ENCODE measurements at regions not wholly inside any gene's neighbourhood (a gene's known extent, or its start where the extent isn't known, plus 50 kb on each side); places are given as distances from the start of the nearest gene placed in this dataset.

DNA sequence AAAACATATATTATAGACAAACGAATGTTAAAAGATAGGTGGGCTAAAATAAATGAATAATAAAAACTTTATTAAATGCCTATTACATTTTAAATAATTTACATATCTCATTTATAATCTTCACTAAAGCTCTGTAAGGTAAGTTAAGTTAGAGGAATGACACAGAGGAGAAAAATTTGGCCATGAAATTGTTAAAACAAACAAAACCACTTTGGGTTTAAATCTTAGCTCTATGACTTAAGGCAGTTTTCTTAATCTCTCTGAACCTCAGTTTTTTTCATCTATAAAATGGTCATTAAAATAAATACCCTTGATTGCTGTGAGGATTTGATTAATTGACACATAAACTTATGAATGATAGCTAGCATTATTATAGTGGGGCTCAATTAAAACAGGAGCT lies 404.8 kb upstream of the ATP11B start:
- Histone ChIP-seq H3K36me3 (ENCODE audit: insufficient read depth, low read length) (peaks cover 72% of the 10 kb centered on the region), H3K4me3 (ENCODE audit: low read depth, low read length, poor library complexity, severe bottlenecking) (no peak overlapping the region), H3K9me3 (ENCODE audit: low read length) (peaks cover 34% of the 10 kb centered on the region), H3K79me2 (ENCODE audit: insufficient read depth, low read depth, low read length) (peaks cover 39% of the 10 kb centered on the region), H3K4me2 (ENCODE audit: low read length) (no peak overlapping the region), H2AFZ (ENCODE audit: low read length) (no peak overlapping the region), H4K20me1 (ENCODE audit: insufficient read depth, low read length) (no peaks in the 10 kb centered on the region), H3K27ac (ENCODE audit: low read depth, low read length, poor library complexity, severe bottlenecking) (no peak overlapping the region), H3K4me1 (ENCODE audit: insufficient read depth, low read length, poor library complexity, severe bottlenecking) (peaks cover 39% of the 10 kb centered on the region), H3K9me2 (ENCODE audit: insufficient read depth, low read length) (no peaks in the 10 kb centered on the region)
- intact Hi-C loops (cut with micrococcal nuclease; ENCODE audit: unreplicated experiment): no loop called here
- ChIA-PET POLR2A (interaction anchor here (0.5 to 2.1 kb wide), 14 partner anchors 12 to 98 kb away, joined by 3 to 10 read pairs (median 4); no protein-coding TSS in a partner anchor), CTCF (ENCODE audit: unreplicated experiment) (interaction anchor here (0.6 to 1.2 kb wide), 3 partner anchors 9 to 101 kb away, joined by 3 to 7 read pairs (median 4); no protein-coding TSS in a partner anchor)
- TF ChIP-seq, protein P1, sequence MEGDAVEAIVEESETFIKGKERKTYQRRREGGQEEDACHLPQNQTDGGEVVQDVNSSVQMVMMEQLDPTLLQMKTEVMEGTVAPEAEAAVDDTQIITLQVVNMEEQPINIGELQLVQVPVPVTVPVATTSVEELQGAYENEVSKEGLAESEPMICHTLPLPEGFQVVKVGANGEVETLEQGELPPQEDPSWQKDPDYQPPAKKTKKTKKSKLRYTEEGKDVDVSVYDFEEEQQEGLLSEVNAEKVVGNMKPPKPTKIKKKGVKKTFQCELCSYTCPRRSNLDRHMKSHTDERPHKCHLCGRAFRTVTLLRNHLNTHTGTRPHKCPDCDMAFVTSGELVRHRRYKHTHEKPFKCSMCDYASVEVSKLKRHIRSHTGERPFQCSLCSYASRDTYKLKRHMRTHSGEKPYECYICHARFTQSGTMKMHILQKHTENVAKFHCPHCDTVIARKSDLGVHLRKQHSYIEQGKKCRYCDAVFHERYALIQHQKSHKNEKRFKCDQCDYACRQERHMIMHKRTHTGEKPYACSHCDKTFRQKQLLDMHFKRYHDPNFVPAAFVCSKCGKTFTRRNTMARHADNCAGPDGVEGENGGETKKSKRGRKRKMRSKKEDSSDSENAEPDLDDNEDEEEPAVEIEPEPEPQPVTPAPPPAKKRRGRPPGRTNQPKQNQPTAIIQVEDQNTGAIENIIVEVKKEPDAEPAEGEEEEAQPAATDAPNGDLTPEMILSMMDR (conservative IDR thresholded peaks at IDR 0.05; ENCODE audit: low read length): no peak
- no peak for TF ChIP-seq EZH2phosphoT487 (IDR thresholded peaks at IDR 0.05; ENCODE audit: borderline replicate concordance, low read depth, low read length)
- BruUV-seq (replicated peaks): no TSS peak
- no peak for DNase-seq (ENCODE audit: low spot score)

DNA sequence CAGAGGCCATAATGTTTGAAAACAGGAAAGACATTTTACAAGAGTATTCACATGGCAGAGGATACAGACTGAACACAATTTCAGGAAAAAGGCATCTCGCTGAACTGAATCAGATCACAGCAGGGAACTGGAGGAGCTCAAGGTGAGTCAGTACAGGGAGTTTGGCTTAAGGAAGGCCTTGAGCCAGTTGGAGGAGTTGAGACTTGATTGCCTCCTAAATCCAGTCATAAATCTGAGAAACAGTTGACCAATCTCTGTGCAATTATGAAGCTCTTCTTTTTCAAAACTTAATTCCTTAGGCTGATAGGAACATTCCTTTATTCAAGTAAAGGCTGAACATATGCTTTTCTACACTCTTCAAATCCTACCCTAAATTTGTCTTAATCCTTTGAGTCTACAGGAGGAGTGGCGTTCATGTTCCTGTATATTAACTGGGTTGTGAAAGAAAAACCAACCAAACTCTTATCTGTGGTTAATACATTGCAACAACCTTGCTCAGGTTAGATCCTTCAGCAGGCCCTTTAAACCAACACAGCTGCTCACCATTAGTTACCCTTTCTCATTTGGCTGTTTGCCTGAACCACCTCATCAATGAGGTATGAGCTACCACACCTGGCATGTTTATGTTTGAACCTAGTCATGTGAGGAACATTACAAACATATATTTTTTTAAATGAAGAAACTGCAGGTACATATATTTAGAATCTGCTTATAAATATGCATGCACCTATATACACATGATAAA lies 404.1 kb upstream of the ATP11B start:
- Histone ChIP-seq H3K4me3 (ENCODE audit: low read depth, low read length, poor library complexity, severe bottlenecking) (no peak overlapping the region), H3K36me3 (ENCODE audit: insufficient read depth, low read length) (peaks cover 65% of the 10 kb centered on the region), H3K4me2 (ENCODE audit: low read length) (no peak overlapping the region), H3K9me2 (ENCODE audit: insufficient read depth, low read length) (no peaks in the 10 kb centered on the region), H3K79me2 (ENCODE audit: insufficient read depth, low read depth, low read length) (peaks cover 41% of the 10 kb centered on the region), H2AFZ (ENCODE audit: low read length) (no peak overlapping the region), H3K4me1 (ENCODE audit: insufficient read depth, low read length, poor library complexity, severe bottlenecking) (peaks cover 39% of the 10 kb centered on the region), H3K9me3 (ENCODE audit: low read length) (peaks cover 34% of the 10 kb centered on the region), H4K20me1 (ENCODE audit: insufficient read depth, low read length) (no peaks in the 10 kb centered on the region), H3K27ac (ENCODE audit: low read depth, low read length, poor library complexity, severe bottlenecking) (no peak overlapping the region)
- no TSS peak for BruUV-seq (replicated peaks)
- DNase-seq (ENCODE audit: low spot score): no peak
- intact Hi-C loops (cut with micrococcal nuclease; ENCODE audit: unreplicated experiment): no loop called here
- POLR2A ChIA-PET: interaction anchor here (0.6 to 2.1 kb wide), 15 partner anchors 11 to 97 kb away, joined by 3 to 10 read pairs (median 4); no protein-coding TSS in a partner anchor
- CTCF ChIA-PET (ENCODE audit: unreplicated experiment): interaction anchor here (0.6 to 1.2 kb wide), 3 partner anchors 9 to 100 kb away, joined by 3 to 7 read pairs (median 4); no protein-coding TSS in a partner anchor
- TF ChIP-seq, protein P1 (conservative IDR thresholded peaks at IDR 0.05; ENCODE audit: low read length): no peak
- no peak for TF ChIP-seq EZH2phosphoT487 (IDR thresholded peaks at IDR 0.05; ENCODE audit: borderline replicate concordance, low read depth, low read length)

DNA sequence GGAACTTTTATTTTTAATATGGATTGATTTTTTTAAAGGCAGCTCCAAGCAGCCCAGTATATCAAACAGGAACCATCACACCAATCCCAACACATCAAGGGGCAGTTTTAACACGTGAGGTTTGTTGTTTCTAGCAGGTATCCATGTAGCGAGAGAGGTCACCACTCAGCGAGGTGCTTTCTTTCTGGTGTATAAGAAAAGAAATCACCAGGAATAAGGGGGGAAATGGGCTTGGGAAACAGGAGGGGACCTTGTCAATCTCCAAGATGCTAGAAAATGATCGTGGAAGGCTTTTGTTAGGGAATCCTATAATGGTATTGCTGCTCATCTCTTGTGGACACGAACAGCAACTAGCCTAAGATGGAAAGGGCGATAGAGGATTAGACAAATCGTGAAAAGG lies 402.9 kb upstream of the ATP11B start:
- POLR2A ChIA-PET: interaction anchor here (0.6 to 1.6 kb wide), 6 partner anchors 9 to 100 kb away, joined by 3 to 14 read pairs (median 4); no protein-coding TSS in a partner anchor
- intact Hi-C loops (cut with micrococcal nuclease; ENCODE audit: unreplicated experiment): loop anchor here (5.0 to 10.0 kb wide), 4 partner anchors 43 to 404 kb away; partner anchors contain the start of gene ATP11B
- Histone ChIP-seq H3K4me2 (ENCODE audit: low read length) (no peak overlapping the region), H3K79me2 (ENCODE audit: insufficient read depth, low read depth, low read length) (peaks cover 52% of the 10 kb centered on the region), H3K36me3 (ENCODE audit: insufficient read depth, low read length) (peaks cover 58% of the 10 kb centered on the region), H2AFZ (ENCODE audit: low read length) (no peak overlapping the region), H3K4me1 (ENCODE audit: insufficient read depth, low read length, poor library complexity, severe bottlenecking) (peaks cover 46% of the 10 kb centered on the region), H3K9me3 (ENCODE audit: low read length) (peaks cover 34% of the 10 kb centered on the region), H4K20me1 (ENCODE audit: insufficient read depth, low read length) (no peaks in the 10 kb centered on the region), H3K9me2 (ENCODE audit: insufficient read depth, low read length) (no peaks in the 10 kb centered on the region), H3K4me3 (ENCODE audit: low read depth, low read length, poor library complexity, severe bottlenecking) (no peak overlapping the region), H3K27ac (ENCODE audit: low read depth, low read length, poor library complexity, severe bottlenecking) (no peak overlapping the region)
- BruUV-seq (replicated peaks): no TSS peak
- DNase-seq (ENCODE audit: low spot score): no peak
- TF ChIP-seq, protein P1 (conservative IDR thresholded peaks at IDR 0.05; ENCODE audit: low read length): no peak
- no peak for TF ChIP-seq EZH2phosphoT487 (IDR thresholded peaks at IDR 0.05; ENCODE audit: borderline replicate concordance, low read depth, low read length)
- CTCF ChIA-PET (ENCODE audit: unreplicated experiment): interaction anchor here (0.6 kb wide), 1 partner anchor 9 kb away, joined by 3 read pairs; no protein-coding TSS in a partner anchor
